ENCODE measurements at regions not wholly inside any gene's neighbourhood (a gene's known extent, or its start where the extent isn't known, plus 50 kb on each side); places are given as distances from the start of the nearest gene placed in this dataset.
"Not testable (repeated sequence)": the region's sequence is repeated elsewhere in the genome, so short reads cannot be mapped to it uniquely, and the experiment has no call there.

DNA sequence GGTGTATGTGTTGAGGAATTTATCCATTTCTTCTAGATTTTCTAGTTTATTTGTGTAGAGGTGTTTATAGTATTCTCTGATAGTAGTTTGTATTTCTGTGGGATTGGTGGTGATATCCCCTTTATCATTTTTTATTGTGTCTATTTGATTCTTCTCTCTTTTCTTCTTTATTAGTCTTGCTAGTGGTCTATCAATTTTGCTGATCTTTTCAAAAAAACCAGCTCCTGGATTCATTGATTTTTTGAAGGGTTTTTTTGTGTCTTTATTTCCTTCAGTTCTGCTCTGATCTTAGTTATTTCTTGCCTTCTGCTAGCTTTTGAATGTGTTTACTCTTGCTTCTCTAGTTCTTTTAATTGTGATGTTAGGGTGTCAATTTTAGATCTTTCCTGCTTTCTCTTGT is 424.6 kb upstream of the PODXL start:
- TF ChIP-seq, protein P1, sequence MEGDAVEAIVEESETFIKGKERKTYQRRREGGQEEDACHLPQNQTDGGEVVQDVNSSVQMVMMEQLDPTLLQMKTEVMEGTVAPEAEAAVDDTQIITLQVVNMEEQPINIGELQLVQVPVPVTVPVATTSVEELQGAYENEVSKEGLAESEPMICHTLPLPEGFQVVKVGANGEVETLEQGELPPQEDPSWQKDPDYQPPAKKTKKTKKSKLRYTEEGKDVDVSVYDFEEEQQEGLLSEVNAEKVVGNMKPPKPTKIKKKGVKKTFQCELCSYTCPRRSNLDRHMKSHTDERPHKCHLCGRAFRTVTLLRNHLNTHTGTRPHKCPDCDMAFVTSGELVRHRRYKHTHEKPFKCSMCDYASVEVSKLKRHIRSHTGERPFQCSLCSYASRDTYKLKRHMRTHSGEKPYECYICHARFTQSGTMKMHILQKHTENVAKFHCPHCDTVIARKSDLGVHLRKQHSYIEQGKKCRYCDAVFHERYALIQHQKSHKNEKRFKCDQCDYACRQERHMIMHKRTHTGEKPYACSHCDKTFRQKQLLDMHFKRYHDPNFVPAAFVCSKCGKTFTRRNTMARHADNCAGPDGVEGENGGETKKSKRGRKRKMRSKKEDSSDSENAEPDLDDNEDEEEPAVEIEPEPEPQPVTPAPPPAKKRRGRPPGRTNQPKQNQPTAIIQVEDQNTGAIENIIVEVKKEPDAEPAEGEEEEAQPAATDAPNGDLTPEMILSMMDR (IDR thresholded peaks at IDR 0.05; ENCODE audit: insufficient read depth, low read depth, low read length), result not testable (repeated sequence)
- TF ChIP-seq EZH2 (IDR thresholded peaks at IDR 0.05; ENCODE audit: insufficient read depth, low read length), result not testable (repeated sequence)

All from astrocyte (in vitro differentiated cells and primary cell).